Left ventricle myocardium inferior (tissue), 1 donor: ENCODE measurements at regions not wholly inside any gene's neighbourhood (a gene's known extent, or its start where the extent isn't known, plus 50 kb on each side); places are given as distances from the start of the nearest gene placed in this dataset.

Source experiments
- DNase-seq: peaks from one replicate; pipeline ENCODE4 v3.0.0-alpha.2; 2020
- H3K27ac ChIP-seq: fragments of 200-600 bp; replicated peaks from 2 replicates; pipeline ENCODE4 v1.8.0; 2021
- H3K27me3 ChIP-seq: fragments of 200-600 bp; 2 replicates; pipeline ENCODE4 v1.8.0; 2021; ENCODE audit warnings: low read depth
- H3K36me3 ChIP-seq: fragments of 200-600 bp; 2 replicates; pipeline ENCODE4 v1.8.0; 2021
- H3K4me1 ChIP-seq: fragments of 200-600 bp; 2 replicates; pipeline ENCODE4 v1.8.0; 2021
- H3K4me3 ChIP-seq: fragments of 200-600 bp; 2 replicates; pipeline ENCODE4 v1.8.0; 2021; ENCODE audit warnings: mild to moderate bottlenecking, moderate library complexity
- H3K9me3 ChIP-seq: fragments of 200-600 bp; replicated peaks from 2 replicates; pipeline ENCODE4 v1.8.0; 2021
- intact Hi-C: fragments of 100-400 bp; cut with micrococcal nuclease; formaldehyde crosslinking; loops from one replicate; pipeline ENCODE4 v1.11.0; 2022
- TF ChIP-seq, protein P1 (sequence below): fragments of 200-600 bp; IDR thresholded peaks from 2 replicates; pipeline ENCODE4 v1.8.0; 2021; ENCODE audit warnings: antibody characterized with exemption, mild to moderate bottlenecking, borderline replicate concordance
- donor health status: DM: no; HTN: yes; CAD: no; lungs with severe emphysema.

DNA sequence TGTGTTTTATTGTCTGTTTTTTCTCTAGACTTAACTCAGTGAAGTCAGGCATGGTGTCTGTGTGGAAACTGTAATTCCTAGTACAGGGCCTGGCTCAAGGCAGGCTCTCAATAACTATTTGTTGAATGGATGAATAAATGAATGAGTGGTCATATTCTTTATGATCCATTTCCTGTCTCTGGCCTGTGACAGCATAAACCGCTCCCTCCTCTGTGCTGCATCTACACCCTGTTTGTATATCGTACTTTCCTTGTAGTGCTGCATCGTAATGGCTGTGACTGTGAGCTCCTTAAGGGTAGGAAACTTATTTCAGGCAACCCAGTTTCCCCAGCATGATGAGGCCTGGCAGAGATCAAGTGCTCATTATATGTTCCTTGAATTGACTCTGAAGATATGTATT, 337.5 kb upstream of the USP24 start:
- DNase-seq, result no peak

DNA sequence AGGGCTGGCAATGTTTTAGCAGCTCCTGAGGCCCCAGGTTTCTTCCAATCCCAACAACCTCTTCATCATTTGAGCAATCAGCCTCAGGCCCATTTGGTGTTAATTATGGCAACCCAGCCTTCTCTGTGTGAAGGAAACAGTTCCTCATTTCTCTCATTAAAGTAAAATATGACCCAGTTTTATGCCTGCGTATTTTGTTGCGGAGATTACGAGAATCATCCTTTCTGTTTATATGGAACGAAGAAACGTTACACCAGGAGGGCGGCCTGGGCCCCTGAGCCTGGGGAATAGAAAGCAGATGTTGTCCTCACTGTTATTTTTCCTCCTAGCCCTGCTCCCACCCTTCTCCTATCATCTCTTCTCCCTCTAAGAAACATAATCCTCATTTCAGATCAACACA, 332.2 kb upstream of the USP24 start:
- Histone ChIP-seq H3K9me3 (peaks cover 7% of the 10 kb centered on the region), H3K4me3 (no peak overlapping the region), H3K27me3 (no peaks in the 10 kb centered on the region), H3K4me1 (no peaks in the 10 kb centered on the region), H3K36me3 (no peaks in the 10 kb centered on the region), H3K27ac (no peak overlapping the region)
- intact Hi-C loops, result no loop called here
- TF ChIP-seq, protein P1, sequence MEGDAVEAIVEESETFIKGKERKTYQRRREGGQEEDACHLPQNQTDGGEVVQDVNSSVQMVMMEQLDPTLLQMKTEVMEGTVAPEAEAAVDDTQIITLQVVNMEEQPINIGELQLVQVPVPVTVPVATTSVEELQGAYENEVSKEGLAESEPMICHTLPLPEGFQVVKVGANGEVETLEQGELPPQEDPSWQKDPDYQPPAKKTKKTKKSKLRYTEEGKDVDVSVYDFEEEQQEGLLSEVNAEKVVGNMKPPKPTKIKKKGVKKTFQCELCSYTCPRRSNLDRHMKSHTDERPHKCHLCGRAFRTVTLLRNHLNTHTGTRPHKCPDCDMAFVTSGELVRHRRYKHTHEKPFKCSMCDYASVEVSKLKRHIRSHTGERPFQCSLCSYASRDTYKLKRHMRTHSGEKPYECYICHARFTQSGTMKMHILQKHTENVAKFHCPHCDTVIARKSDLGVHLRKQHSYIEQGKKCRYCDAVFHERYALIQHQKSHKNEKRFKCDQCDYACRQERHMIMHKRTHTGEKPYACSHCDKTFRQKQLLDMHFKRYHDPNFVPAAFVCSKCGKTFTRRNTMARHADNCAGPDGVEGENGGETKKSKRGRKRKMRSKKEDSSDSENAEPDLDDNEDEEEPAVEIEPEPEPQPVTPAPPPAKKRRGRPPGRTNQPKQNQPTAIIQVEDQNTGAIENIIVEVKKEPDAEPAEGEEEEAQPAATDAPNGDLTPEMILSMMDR, result no peak
- no peak for DNase-seq

More for the DNA sequence above, 337.5 kb upstream of the USP24 start:
- H3K4me1 ChIP-seq, result peaks cover 8% of the 10 kb centered on the region
- H3K27me3 ChIP-seq, result no peaks in the 10 kb centered on the region
- H3K9me3 ChIP-seq, result peaks cover 10% of the 10 kb centered on the region
- TF ChIP-seq, protein P1, result no peak
- H3K27ac ChIP-seq, result no peak overlapping the region
- H3K36me3 ChIP-seq, result no peaks in the 10 kb centered on the region
- H3K4me3 ChIP-seq, result no peak overlapping the region
- intact Hi-C loops, result no loop called here

DNA sequence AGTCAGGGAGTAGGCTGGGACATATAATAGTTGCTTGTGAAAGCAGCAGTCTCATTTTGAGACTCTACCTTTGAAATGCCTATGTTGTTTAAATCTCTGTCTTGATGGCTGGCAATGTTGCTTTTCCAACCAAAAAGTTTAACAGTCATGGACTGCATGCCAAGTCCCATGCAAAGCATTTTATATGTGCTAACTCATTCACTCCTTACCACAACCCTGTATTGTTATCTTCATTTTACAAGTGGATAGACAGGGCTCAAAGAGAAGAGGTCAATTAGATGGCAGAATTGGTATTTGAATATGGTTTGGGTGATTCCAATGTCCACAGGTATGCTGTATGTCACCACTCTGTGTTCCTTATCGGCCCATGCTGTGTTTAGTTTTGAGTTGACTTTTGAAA, 331.4 kb upstream of the USP24 start:
- H3K27me3 ChIP-seq, result no peaks in the 10 kb centered on the region
- H3K9me3 ChIP-seq, result no peaks in the 10 kb centered on the region
- no peak overlapping the region for H3K4me3 ChIP-seq
- intact Hi-C loops, result no loop called here
- H3K4me1 ChIP-seq, result no peaks in the 10 kb centered on the region
- H3K27ac ChIP-seq, result no peak overlapping the region
- H3K36me3 ChIP-seq, result no peaks in the 10 kb centered on the region
- no peak for DNase-seq
- TF ChIP-seq, protein P1, result no peak

DNA sequence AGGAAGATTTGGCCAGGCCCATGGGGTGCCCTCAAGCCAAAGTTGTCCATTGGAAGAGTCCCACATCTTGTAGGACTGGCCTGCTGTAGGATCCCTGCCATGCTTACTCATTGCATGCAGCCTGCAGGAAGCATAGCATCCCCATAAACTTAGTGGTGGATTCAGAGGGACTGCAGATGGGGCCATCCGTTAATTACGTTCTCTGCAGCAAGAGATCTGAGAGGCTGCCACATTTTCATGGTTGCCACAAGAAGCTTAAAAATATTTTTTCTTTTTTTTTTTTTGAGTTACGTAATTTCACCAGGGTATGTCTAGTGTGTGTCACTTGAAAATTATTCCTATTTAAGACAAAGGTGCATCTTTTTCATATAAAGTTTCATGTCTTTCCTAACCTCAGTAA, 329.7 kb upstream of the USP24 start:
- Histone ChIP-seq H3K4me1 (no peaks in the 10 kb centered on the region), H3K4me3 (no peak overlapping the region), H3K36me3 (no peaks in the 10 kb centered on the region), H3K27me3 (no peaks in the 10 kb centered on the region), H3K9me3 (no peaks in the 10 kb centered on the region), H3K27ac (no peak overlapping the region)
- DNase-seq, result no peak
- intact Hi-C loops, result no loop called here
- TF ChIP-seq, protein P1, result no peak

DNA sequence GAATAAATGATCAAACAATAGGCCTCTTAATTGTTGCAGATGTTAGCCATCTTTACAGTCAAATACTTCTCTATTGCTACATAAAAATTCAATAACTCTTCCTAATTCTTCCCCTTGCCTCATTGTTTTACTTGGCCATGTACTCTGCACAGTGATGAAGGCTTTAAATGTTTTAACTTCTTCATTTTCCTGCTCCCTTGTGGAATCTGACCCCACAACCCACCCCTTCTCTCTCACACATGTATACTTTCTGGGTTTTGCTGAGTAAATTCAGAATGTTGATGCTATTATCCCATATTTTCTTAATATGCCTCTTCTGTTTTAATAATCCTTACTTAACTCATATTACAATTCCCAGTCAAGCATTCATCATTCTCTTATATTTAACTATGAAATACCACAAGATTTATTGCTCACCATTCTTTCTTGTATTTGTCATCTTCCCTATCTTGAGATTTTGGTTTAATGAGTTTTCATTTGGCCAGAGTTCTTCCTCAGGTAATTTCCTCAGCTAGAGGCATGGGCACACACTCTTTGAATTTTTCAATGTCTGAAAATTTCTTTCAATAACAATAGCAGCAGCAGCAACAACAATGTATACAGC, 327.8 kb upstream of the USP24 start:
- intact Hi-C loops, result no loop called here
- H3K4me3 ChIP-seq, result no peak overlapping the region
- no peak for DNase-seq
- H3K27me3 ChIP-seq, result no peaks in the 10 kb centered on the region
- TF ChIP-seq, protein P1, result no peak
- no peaks in the 10 kb centered on the region for H3K36me3 ChIP-seq
- no peaks in the 10 kb centered on the region for H3K4me1 ChIP-seq
- H3K27ac ChIP-seq, result no peak overlapping the region
- no peaks in the 10 kb centered on the region for H3K9me3 ChIP-seq

DNA sequence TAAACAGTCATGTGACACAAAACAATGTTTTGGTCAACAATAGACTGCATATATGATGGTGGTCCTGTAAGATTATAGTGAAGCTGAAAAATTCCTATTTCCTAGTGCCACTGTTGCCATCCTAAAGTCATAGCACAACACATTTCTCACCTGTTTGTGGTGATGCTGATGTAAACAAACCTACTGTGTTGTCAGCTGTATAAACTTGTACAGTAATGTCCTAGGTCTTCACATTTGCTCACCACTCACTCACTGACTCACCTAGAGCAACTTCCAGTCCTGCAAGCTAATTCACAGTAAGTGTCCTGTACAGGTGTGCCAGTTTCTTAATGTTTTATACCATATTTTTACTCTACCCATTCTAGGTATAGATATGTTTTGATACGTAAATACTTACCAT, 326.1 kb upstream of the USP24 start:
- H3K36me3 ChIP-seq, result no peaks in the 10 kb centered on the region
- TF ChIP-seq, protein P1, result no peak
- no peak for DNase-seq
- H3K4me3 ChIP-seq, result no peak overlapping the region
- no peaks in the 10 kb centered on the region for H3K4me1 ChIP-seq
- no peaks in the 10 kb centered on the region for H3K27me3 ChIP-seq
- intact Hi-C loops, result no loop called here
- no peak overlapping the region for H3K27ac ChIP-seq
- H3K9me3 ChIP-seq, result no peaks in the 10 kb centered on the region
